PC-9 (cell line): ENCODE measurements at regions not wholly inside any gene's neighbourhood (a gene's known extent, or its start where the extent isn't known, plus 50 kb on each side); places are given as distances from the start of the nearest gene placed in this dataset.

Experiments
- BruUV-seq: library from RNA; stranded (reverse); fragments of 400-500 nt; replicated peaks from 2 replicates; lab custom pipeline; 2021; lab: Mats Ljungman, UMichigan
- CTCF ChIA-PET: fragments of 300-600 bp; sonication (Branson Sonifier 250); formaldehyde crosslinking; loops from one replicate; lab custom pipeline; 2022; ENCODE audit warnings: antibody characterized with exemption; lab: Charles Lee
- POLR2A ChIA-PET: fragments of 300-600 bp; sonication (Branson Sonifier 250); formaldehyde crosslinking; loops from one replicate; lab custom pipeline; 2022; ENCODE audit warnings: antibody characterized with exemption; ENCODE audit not compliant: unreplicated experiment; lab: Charles Lee
- DNase-seq, 2 experiments: peaks; one replicate each; pipeline versions ENCODE4 v3.0.0 to v3.0.0-alpha.2; 2015 to 2022; ENCODE audit warnings: mixed read lengths in 1 of 2
- H2AFZ ChIP-seq: fragments of 200-600 bp; sonication (generic); 2 replicates; pipeline ENCODE4 v1.8.1; 2017; ENCODE audit warnings: antibody characterized with exemption
- H3F3A ChIP-seq: fragments of 200-600 bp; sonication (generic); 2 replicates; pipeline ENCODE4 v1.8.1; 2017; ENCODE audit warnings: antibody characterized with exemption, mild to moderate bottlenecking, low read depth; ENCODE audit not compliant: insufficient read depth
- H3K27ac ChIP-seq: fragments of 200-600 bp; sonication (generic); 2 replicates; pipeline ENCODE4 v1.6.1; 2016; ENCODE audit warnings: mixed run types
- H3K27me3 ChIP-seq: fragments of 200-600 bp; sonication (generic); 2 replicates; pipeline ENCODE4 v1.6.1; 2016; ENCODE audit warnings: low read depth, mixed run types; ENCODE audit not compliant: insufficient read depth
- H3K36me3 ChIP-seq: fragments of 200-600 bp; sonication (generic); 2 replicates; pipeline ENCODE4 v1.6.1; 2016; ENCODE audit warnings: low read depth, mixed run types
- H3K4me1 ChIP-seq: fragments of 200-600 bp; sonication (generic); replicated peaks from 2 replicates; pipeline ENCODE4 v1.6.1; 2016; ENCODE audit warnings: mixed run types; ENCODE audit not compliant: insufficient read depth
- H3K4me2 ChIP-seq: fragments of 200-600 bp; sonication (generic); 2 replicates; pipeline ENCODE4 v1.6.1; 2017; ENCODE audit warnings: mixed run types
- H3K4me3 ChIP-seq: fragments of 200-600 bp; sonication (generic); 2 replicates; pipeline ENCODE4 v1.6.1; 2016; ENCODE audit warnings: mixed run types
- H3K79me2 ChIP-seq: fragments of 200-600 bp; sonication (generic); 2 replicates; pipeline ENCODE4 v1.6.1; 2017; ENCODE audit warnings: low read depth, mixed run types
- H3K9me2 ChIP-seq: fragments of 200-600 bp; sonication (generic); 2 replicates; pipeline ENCODE4 v1.8.1; 2017; ENCODE audit warnings: mild to moderate bottlenecking; ENCODE audit not compliant: insufficient read depth
- H3K9me3 ChIP-seq: fragments of 200-600 bp; sonication (generic); 2 replicates; pipeline ENCODE4 v1.8.1; 2016; ENCODE audit warnings: low read depth; ENCODE audit not compliant: insufficient read depth
- H4K20me1 ChIP-seq: fragments of 200-600 bp; sonication (generic); 2 replicates; pipeline ENCODE4 v1.8.1; 2017; ENCODE audit not compliant: insufficient read depth
- CTCF ChIP-seq: fragments of 200-600 bp; sonication (generic); conservative IDR thresholded peaks from 2 replicates; pipeline ENCODE4 v1.6.1; 2017; ENCODE audit warnings: mixed run types, antibody characterized with exemption, mild to moderate bottlenecking, moderate library complexity
- EZH2 ChIP-seq: fragments of 200-600 bp; sonication (generic); IDR thresholded peaks from 2 replicates; pipeline ENCODE4 v1.8.0; 2017; ENCODE audit warnings: antibody characterized with exemption, low read depth
- intact Hi-C: fragments of 100-400 bp; cut with micrococcal nuclease; formaldehyde crosslinking; loops from one replicate; pipeline ENCODE4 v1.10.0; 2022; ENCODE audit not compliant: unreplicated experiment

DNA sequence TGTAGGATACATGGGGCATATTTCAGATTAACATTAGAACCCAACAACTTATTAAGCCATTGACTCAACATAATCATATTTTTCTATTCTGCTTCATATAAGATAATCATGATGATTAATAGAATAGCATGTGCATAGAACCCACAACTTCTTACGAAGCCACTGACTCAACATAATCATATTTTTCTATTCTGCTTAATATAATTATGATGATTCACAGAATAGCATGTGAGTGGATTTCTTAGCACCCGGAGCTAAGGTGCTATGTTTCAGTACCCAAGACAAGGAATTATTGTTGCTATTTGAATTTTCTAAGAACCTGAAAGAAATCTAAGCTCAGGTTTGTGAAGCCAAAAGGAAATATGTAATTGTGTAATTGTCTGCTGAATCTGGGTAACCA lies 96.8 kb downstream of the TENT5A start:
- H3K4me1 ChIP-seq, result no peaks in the 10 kb centered on the region
- POLR2A ChIA-PET, result no interaction called here
- no peak overlapping the region for H2AFZ ChIP-seq
- CTCF ChIA-PET, result no interaction called here
- H3K36me3 ChIP-seq, result no peaks in the 10 kb centered on the region
- BruUV-seq, result no TSS peak
- H3K27me3 ChIP-seq, result no peaks in the 10 kb centered on the region
- H3K4me2 ChIP-seq, result no peak overlapping the region
- H3K4me3 ChIP-seq, result no peak overlapping the region
- no peaks in the 10 kb centered on the region for H3K9me2 ChIP-seq
- H3F3A ChIP-seq, result no peaks in the 10 kb centered on the region
- TF ChIP-seq CTCF (no peak), EZH2 (no peak)
- H3K79me2 ChIP-seq, result no peaks in the 10 kb centered on the region
- intact Hi-C loops, result no loop called here
- no peak for DNase-seq
- no peaks in the 10 kb centered on the region for H4K20me1 ChIP-seq
- no peaks in the 10 kb centered on the region for H3K9me3 ChIP-seq
- H3K27ac ChIP-seq, result no peak overlapping the region

GRCh38 chr6:81648502-81648901 lies 104.0 kb downstream of the TENT5A start:
- no TSS peak for BruUV-seq
- TF ChIP-seq CTCF (no peak), EZH2 (no peak)
- intact Hi-C loops, result no loop called here
- Histone ChIP-seq H2AFZ (no peak overlapping the region), H3K4me2 (no peak overlapping the region), H3K79me2 (no peaks in the 10 kb centered on the region), H3K4me1 (no peaks in the 10 kb centered on the region), H3K27me3 (no peaks in the 10 kb centered on the region), H3K36me3 (no peaks in the 10 kb centered on the region), H3K9me2 (no peaks in the 10 kb centered on the region), H3F3A (no peaks in the 10 kb centered on the region), H3K27ac (no peak overlapping the region), H3K4me3 (no peak overlapping the region), H4K20me1 (no peaks in the 10 kb centered on the region), H3K9me3 (no peaks in the 10 kb centered on the region)
- ChIA-PET POLR2A (no interaction called here), CTCF (no interaction called here)
- DNase-seq, result no peak

DNA sequence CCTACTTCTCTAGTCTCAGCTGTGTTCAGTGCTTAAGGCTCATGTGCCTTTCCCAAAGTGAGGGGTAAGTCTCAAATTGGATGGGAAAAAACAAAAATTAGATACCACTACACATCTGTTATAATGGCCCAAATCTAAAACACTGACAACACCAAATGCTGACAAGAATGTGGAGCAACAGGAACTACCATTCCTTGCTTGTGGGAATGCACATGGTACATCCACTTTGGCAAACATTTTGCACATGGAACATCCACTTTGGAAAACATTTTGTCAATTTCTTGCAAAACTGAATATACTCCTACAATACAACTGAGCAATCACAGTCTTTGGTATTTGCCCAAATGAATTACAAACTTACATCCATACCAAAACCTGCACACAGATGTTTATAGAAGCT lies 109.3 kb downstream of the TENT5A start:
- no peak for DNase-seq
- H3K4me3 ChIP-seq, result no peak overlapping the region
- peaks cover 10% of the 10 kb centered on the region; the same call in 1 of the 2 replicates for H3K4me1 ChIP-seq
- no peak overlapping the region for H3K4me2 ChIP-seq
- H3K36me3 ChIP-seq, result no peaks in the 10 kb centered on the region
- no peaks in the 10 kb centered on the region for H3K27me3 ChIP-seq
- H3K9me2 ChIP-seq, result no peaks in the 10 kb centered on the region
- H2AFZ ChIP-seq, result no peak overlapping the region
- H3K27ac ChIP-seq, result no peak overlapping the region
- H3F3A ChIP-seq, result no peaks in the 10 kb centered on the region
- ChIA-PET POLR2A (no interaction called here), CTCF (no interaction called here)
- no peaks in the 10 kb centered on the region for H4K20me1 ChIP-seq
- no peaks in the 10 kb centered on the region for H3K79me2 ChIP-seq
- TF ChIP-seq CTCF (no peak), EZH2 (no peak)
- no TSS peak for BruUV-seq
- intact Hi-C loops, result no loop called here
- H3K9me3 ChIP-seq, result no peaks in the 10 kb centered on the region
